ENCODE measurements at regions not wholly inside any gene's neighbourhood (a gene's known extent, or its start where the extent isn't known, plus 50 kb on each side); places are given as distances from the start of the nearest gene placed in this dataset.

DNA sequence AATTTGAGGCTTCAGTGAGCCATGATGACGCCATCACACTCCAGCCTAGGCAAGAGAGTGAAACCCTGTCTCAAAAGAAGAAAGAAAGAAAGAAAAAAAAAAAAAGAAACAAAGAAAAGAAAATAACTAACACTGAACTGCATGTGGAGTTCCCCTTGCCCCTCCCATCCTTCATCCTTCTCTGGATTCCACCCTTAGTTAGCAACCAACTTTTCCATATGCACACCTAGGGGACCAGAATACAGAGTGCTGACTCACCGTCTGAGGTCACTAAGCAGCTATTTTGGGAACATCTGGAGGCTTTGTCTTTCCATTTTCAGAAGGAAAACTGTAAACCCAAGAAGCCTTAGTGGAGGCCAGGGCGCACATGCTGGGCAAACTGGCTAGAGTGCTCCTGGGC, 257.4 kb downstream of the MAFB start:
- no peaks in the 10 kb centered on the region for H3K27me3 ChIP-seq (ENCODE audit: insufficient read depth, poor library complexity, severe bottlenecking)
- no peak for DNase-seq (ENCODE audit: low read depth in 1 of 2, low spot score in 1 of 2)
- TF ChIP-seq, protein P1, sequence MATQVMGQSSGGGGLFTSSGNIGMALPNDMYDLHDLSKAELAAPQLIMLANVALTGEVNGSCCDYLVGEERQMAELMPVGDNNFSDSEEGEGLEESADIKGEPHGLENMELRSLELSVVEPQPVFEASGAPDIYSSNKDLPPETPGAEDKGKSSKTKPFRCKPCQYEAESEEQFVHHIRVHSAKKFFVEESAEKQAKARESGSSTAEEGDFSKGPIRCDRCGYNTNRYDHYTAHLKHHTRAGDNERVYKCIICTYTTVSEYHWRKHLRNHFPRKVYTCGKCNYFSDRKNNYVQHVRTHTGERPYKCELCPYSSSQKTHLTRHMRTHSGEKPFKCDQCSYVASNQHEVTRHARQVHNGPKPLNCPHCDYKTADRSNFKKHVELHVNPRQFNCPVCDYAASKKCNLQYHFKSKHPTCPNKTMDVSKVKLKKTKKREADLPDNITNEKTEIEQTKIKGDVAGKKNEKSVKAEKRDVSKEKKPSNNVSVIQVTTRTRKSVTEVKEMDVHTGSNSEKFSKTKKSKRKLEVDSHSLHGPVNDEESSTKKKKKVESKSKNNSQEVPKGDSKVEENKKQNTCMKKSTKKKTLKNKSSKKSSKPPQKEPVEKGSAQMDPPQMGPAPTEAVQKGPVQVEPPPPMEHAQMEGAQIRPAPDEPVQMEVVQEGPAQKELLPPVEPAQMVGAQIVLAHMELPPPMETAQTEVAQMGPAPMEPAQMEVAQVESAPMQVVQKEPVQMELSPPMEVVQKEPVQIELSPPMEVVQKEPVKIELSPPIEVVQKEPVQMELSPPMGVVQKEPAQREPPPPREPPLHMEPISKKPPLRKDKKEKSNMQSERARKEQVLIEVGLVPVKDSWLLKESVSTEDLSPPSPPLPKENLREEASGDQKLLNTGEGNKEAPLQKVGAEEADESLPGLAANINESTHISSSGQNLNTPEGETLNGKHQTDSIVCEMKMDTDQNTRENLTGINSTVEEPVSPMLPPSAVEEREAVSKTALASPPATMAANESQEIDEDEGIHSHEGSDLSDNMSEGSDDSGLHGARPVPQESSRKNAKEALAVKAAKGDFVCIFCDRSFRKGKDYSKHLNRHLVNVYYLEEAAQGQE (IDR thresholded peaks at IDR 0.05; ENCODE audit: insufficient replicate concordance, low read depth), result no peak
- TF ChIP-seq POLR2AphosphoS5 (IDR thresholded peaks at IDR 0.05; ENCODE audit: low read depth), result no peak
- TF ChIP-seq, protein P2, sequence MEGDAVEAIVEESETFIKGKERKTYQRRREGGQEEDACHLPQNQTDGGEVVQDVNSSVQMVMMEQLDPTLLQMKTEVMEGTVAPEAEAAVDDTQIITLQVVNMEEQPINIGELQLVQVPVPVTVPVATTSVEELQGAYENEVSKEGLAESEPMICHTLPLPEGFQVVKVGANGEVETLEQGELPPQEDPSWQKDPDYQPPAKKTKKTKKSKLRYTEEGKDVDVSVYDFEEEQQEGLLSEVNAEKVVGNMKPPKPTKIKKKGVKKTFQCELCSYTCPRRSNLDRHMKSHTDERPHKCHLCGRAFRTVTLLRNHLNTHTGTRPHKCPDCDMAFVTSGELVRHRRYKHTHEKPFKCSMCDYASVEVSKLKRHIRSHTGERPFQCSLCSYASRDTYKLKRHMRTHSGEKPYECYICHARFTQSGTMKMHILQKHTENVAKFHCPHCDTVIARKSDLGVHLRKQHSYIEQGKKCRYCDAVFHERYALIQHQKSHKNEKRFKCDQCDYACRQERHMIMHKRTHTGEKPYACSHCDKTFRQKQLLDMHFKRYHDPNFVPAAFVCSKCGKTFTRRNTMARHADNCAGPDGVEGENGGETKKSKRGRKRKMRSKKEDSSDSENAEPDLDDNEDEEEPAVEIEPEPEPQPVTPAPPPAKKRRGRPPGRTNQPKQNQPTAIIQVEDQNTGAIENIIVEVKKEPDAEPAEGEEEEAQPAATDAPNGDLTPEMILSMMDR (IDR thresholded peaks at IDR 0.05; ENCODE audit: insufficient read depth, low read length), result no peak
- no peak for TF ChIP-seq SPI1 (IDR thresholded peaks at IDR 0.05; ENCODE audit: borderline replicate concordance, low read depth)
- no peak for TF ChIP-seq GABPA (IDR thresholded peaks at IDR 0.05; ENCODE audit: low read depth)
- no peak overlapping the region for H3K4me3 ChIP-seq (replicated peaks; ENCODE audit: insufficient read depth, low read length)
- H3K27ac ChIP-seq (replicated peaks), result no peak overlapping the region

DNA sequence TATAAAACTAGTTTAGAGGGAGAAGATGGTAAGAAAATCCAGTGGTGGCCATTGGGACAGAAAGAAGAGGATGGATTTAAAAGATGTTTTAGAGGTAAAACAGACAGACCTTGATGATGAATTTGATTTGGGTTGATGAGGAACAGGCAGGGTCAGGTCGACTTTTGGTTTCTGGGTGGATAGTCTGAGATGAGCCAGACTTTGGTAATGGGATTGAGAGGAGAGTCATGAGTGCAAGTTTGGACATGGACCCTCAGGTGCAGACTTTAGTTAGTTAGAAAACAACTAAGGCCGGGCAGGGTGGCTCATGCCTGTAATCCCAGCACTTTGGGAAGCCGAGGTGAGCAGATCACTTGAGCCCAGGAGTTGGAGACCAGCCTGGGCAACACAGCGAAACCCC, 257.9 kb downstream of the MAFB start:
- Histone ChIP-seq H3K4me3 (replicated peaks; ENCODE audit: insufficient read depth, low read length) (no peak overlapping the region), H3K27ac (replicated peaks) (no peak overlapping the region), H3K27me3 (ENCODE audit: insufficient read depth, poor library complexity, severe bottlenecking) (no peaks in the 10 kb centered on the region)
- no peak for DNase-seq (ENCODE audit: low read depth in 1 of 2, low spot score in 1 of 2)
- TF ChIP-seq, protein P2 (IDR thresholded peaks at IDR 0.05; ENCODE audit: insufficient read depth, low read length), result no peak
- TF ChIP-seq SPI1 (IDR thresholded peaks at IDR 0.05; ENCODE audit: borderline replicate concordance, low read depth), result no peak
- TF ChIP-seq GABPA (IDR thresholded peaks at IDR 0.05; ENCODE audit: low read depth), result no peak
- TF ChIP-seq, protein P1 (IDR thresholded peaks at IDR 0.05; ENCODE audit: insufficient replicate concordance, low read depth), result no peak
- no peak for TF ChIP-seq POLR2AphosphoS5 (IDR thresholded peaks at IDR 0.05; ENCODE audit: low read depth)

DNA sequence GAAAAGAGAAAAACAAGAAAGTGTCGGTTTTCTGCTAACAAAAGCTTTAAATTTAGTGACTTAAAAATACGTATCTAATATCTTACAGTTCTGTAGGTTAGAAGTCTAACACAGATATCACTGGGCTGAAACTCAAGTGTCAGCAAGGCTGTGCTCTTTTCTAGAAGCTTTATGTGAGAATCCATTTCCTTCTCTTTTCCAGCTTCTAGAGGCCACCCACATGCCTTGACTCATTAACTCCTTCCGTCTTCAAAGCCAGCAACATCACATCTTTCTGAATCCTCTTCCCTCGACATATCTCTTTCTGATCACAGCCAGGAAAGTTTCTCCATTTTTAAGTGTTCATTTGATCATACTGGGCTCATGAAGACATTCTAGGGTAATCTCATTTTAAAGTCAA, 262.0 kb downstream of the MAFB start:
- no peak for DNase-seq (ENCODE audit: low read depth in 1 of 2, low spot score in 1 of 2)
- TF ChIP-seq GABPA (IDR thresholded peaks at IDR 0.05; ENCODE audit: low read depth) (no peak), SPI1 (IDR thresholded peaks at IDR 0.05; ENCODE audit: borderline replicate concordance, low read depth) (no peak), POLR2AphosphoS5 (IDR thresholded peaks at IDR 0.05; ENCODE audit: low read depth) (no peak)
- TF ChIP-seq, protein P2 (IDR thresholded peaks at IDR 0.05; ENCODE audit: insufficient read depth, low read length), result no peak
- TF ChIP-seq, protein P1 (IDR thresholded peaks at IDR 0.05; ENCODE audit: insufficient replicate concordance, low read depth), result no peak
- H3K4me3 ChIP-seq (replicated peaks; ENCODE audit: insufficient read depth, low read length), result no peak overlapping the region
- no peaks in the 10 kb centered on the region for H3K27me3 ChIP-seq (ENCODE audit: insufficient read depth, poor library complexity, severe bottlenecking)
- H3K27ac ChIP-seq (replicated peaks), result no peak overlapping the region
